Mononuclear cell (primary cell): ENCODE measurements at regions not wholly inside any gene's neighbourhood (a gene's known extent, or its start where the extent isn't known, plus 50 kb on each side); places are given as distances from the start of the nearest gene placed in this dataset.
"Not testable (repeated sequence)": the region's sequence is repeated elsewhere in the genome, so short reads cannot be mapped to it uniquely, and the experiment has no call there.

ENCODE experiments used
- H3K27me3 ChIP-seq: 2 replicates; pipeline ENCODE4 v1.6.0; 2011; ENCODE audit warnings: low read length, control low read depth; ENCODE audit not compliant: insufficient read depth
- H3K4me1 ChIP-seq: 2 replicates; pipeline ENCODE4 v1.5.1; 2011; ENCODE audit warnings: mild to moderate bottlenecking, low read length, control low read depth; ENCODE audit not compliant: insufficient read depth
- H3K4me3 ChIP-seq: 2 replicates; pipeline ENCODE4 v1.5.1; 2011; ENCODE audit warnings: mild to moderate bottlenecking, low read length, moderate library complexity
- H3K9me3 ChIP-seq: 2 replicates; pipeline ENCODE4 v1.5.1; 2011; ENCODE audit warnings: low read depth, mild to moderate bottlenecking, control low read depth, low read length

DNA sequence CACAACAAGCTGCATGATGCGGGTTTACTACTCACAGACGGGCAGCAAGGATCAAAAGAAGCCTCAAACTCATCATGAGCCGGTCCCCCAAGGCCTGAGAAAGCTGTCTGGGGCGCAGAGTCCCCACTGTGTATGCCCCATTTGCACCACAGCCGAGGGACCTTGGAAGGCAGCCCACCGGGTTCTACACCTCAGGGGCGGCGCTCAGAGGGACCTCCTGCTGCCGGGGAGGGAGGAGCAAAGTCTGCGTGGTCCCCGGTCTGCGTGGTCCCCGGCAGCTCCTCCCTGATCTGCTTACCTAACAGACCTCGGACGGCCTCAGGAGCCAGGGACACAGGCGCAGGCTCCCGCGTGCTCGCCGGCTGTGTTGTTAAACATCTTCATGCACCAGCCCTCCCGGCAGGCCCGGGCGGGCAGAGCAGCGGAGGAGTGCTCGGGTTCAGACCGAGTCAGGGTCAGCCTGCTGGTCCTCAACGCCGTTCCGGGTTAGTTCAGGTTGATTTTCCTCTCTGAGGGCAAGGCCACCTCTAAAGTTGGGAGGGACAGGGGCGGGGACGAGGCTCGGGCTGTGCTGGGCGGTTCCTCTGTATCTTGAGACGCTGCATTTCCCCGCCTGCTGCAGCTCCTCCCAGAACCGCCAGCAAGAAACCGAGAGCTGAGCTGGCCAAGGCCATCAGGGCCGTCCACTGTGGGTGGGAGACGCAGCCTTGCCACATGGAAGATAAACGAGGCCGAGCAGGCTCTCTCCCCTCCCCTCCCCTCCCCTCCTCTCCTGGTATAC, 74.6 kb downstream of the MRPL36 start:
- Histone ChIP-seq H3K9me3 (no peaks in the 10 kb centered on the region), H3K4me3 (no peak overlapping the region), H3K27me3 (no peaks in the 10 kb centered on the region), H3K4me1 (no peaks in the 10 kb centered on the region)

DNA sequence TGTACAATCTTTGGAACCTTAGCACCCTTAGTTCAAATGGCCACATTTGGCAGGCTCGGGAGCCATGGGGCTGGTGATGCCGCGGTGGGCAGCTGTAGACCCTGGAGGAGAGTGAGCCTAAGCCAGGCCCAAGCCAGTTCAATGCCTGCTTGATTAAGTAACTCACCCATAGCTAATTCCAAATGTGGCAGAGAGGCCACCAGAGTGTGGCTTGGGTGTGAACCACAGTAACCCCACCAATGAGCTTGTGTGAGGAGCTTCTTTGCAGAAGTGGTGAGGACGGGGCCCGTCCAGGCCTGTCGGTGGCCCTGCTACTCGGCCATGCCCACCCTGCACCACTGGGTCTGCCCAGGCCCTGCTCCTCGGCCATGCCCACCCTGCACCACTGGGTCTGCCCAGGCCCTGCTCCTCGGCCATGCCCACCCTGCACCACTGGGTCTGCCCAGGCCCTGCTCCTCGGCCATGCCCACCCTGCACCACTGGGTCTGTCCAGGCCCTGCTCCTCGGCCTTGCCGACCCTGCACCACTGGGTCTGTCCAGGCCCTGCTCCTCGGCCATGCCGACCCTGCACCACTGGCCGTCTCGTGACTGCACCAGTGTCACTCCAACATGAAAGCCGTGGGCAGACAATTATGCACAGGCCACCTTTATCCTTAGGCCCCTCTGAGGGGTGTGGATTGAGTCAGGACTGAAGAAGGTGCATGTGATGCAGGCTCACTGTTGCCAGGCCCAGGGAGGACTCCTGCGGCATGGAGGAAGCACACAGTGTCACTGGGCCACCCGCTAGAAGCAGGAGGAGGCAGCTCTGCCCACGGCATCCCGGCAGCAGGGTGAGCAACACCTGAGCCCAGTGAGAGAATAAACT, 75.4 kb downstream of the MRPL36 start:
- no peaks in the 10 kb centered on the region for H3K4me1 ChIP-seq
- H3K27me3 ChIP-seq, result no peaks in the 10 kb centered on the region
- H3K4me3 ChIP-seq, result no peak overlapping the region
- H3K9me3 ChIP-seq, result peaks cover 3% of the 10 kb centered on the region

DNA sequence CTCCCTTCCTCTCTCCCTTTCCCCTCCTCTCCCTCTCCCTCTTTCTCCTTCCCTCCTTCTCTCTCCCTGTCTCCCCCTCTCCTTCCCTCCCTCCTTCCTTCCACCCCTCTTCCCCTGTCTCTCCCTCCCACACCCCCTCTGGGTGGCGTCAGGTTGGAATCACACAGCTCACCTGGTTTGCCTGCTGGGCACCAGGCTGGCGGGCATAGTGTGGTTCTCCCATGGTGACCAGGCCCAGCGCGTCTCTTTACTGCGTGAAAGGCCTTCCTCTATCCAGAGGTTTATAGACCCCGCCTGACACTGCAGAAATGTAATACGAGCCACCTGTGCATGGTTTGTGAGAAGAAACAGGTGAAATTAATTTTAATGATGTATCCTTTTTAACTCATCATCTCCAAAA, 76.2 kb downstream of the MRPL36 start:
- Histone ChIP-seq H3K9me3 (peaks cover 10% of the 10 kb centered on the region), H3K27me3 (no peaks in the 10 kb centered on the region), H3K4me1 (no peaks in the 10 kb centered on the region), H3K4me3 (no peak overlapping the region)

DNA sequence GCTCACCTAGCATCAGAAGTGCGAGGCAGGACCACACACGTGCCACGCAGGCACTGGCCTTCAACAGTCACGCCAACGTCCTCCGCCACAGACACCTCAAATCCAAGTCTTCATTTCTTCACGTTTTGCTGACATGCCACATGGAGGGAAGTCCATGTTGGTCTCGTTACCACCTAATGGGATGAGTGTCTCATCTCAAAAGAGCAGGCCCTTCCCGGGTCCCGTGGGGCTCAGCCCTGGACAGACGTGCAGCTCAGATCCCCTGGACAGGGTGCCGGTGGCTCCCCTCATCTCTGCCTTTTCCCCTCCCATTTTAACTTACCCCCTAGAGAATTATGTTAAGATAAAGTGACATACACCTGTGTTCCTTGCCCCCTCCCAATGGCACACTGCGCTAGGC, 76.8 kb downstream of the MRPL36 start:
- Histone ChIP-seq H3K27me3 (no peaks in the 10 kb centered on the region), H3K9me3 (peaks cover 15% of the 10 kb centered on the region), H3K4me1 (no peaks in the 10 kb centered on the region), H3K4me3 (no peak overlapping the region)

DNA sequence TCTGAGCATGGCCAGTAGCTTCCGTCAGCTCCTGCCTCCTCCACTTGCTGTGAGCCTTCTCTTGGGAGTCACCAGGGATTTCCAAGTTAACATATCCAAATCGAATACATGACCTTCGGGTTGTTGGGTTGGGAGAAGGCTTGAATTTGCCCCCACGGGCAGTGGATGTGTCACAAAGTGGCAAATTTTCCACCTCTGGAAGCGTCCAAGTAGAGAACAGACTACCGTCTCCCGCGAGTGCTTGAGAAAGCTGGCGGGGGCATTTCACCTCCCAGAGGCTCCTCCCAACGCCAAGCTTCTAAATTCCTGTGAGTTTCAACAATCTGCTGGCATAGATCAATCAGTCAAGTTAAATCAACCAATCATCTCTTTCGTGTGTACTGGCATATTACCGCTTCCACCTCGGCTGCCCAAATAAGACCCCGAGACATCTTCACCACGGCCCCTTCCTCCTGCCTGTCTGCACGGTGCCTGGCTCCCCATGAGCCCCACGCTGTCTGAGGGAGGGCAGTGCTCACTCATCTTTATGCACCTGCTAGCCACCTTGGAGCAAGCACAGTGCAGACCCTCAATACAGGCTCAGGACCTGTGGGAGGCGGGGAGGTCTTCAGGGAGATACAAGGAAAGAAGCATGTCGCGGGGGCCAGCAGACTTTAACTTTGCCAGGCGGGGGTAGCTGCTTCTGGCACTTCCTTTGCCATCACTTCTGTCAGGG, 79.1 kb downstream of the MRPL36 start:
- Histone ChIP-seq H3K27me3 (no peaks in the 10 kb centered on the region), H3K9me3 (peaks cover 15% of the 10 kb centered on the region), H3K4me3 (no peak overlapping the region), H3K4me1 (no peaks in the 10 kb centered on the region)

DNA sequence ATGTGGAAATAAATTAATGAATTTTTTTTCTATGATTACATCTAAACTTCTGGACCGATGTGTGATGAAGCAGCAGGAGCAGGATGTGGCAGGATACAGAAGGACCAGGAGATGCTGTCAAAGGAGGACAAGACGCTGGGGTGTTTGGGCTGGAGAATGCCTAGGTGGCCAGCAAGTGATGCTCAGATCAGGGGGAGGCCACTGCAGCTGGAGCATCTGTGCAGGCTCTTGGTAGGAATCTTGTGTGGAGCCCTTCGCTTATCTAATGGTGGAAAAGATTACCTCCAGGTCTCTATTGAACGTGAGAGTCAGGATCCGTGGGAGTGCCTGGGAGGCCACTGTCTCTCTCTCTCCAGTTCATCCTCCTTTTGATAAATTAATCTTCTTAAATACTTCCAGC, 79.8 kb downstream of the MRPL36 start:
- H3K9me3 ChIP-seq, result peaks cover 15% of the 10 kb centered on the region
- no peaks in the 10 kb centered on the region for H3K27me3 ChIP-seq
- no peak overlapping the region for H3K4me3 ChIP-seq
- no peaks in the 10 kb centered on the region for H3K4me1 ChIP-seq

DNA sequence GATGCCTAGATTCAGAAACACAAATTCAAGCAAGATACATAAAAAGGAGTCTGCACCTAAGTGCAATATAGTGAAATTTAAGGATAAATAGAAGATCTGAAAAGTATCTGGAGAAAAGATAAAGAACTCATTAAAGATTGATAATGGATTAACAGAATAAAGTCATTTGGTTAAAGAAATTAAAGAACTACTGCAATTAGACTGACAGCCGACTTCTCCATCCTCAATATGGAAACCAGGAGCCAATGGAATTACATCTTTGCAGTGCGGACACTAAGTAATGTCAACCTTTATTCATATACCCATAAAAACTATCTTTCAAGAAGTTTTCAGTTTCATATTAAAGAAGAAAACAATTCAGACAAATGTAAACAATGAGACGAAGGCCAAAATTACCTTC, 81.0 kb downstream of the MRPL36 start:
- no peaks in the 10 kb centered on the region for H3K4me1 ChIP-seq

DNA sequence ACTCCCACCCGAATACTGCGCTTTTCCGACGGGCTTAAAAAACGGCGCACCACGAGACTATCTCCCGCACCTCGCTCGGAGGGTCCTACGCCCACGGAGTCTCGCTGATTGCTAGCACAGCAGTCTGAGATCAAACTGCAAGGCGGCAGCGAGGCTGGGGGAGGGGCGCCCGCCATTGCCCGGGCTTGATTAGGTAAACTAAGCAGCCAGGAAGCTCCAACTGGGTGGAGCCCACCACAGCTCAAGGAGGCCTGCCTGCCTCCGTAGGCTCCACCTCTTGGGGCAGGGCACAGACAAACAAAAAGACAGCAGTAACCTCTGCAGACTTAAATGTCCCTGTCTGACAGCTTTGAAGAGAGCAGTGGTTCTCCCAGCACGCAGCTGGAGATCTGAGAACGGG, 89.5 kb downstream of the MRPL36 start:
- H3K4me1 ChIP-seq, H3K4me3 ChIP-seq, H3K9me3 ChIP-seq: not testable (repeated sequence)
- H3K27me3 ChIP-seq, result peaks cover 12% of the 10 kb centered on the region

More for the DNA sequence above, 81.0 kb downstream of the MRPL36 start:
- H3K27me3 ChIP-seq, result no peaks in the 10 kb centered on the region
- peaks cover 15% of the 10 kb centered on the region for H3K9me3 ChIP-seq
- no peak overlapping the region for H3K4me3 ChIP-seq

DNA sequence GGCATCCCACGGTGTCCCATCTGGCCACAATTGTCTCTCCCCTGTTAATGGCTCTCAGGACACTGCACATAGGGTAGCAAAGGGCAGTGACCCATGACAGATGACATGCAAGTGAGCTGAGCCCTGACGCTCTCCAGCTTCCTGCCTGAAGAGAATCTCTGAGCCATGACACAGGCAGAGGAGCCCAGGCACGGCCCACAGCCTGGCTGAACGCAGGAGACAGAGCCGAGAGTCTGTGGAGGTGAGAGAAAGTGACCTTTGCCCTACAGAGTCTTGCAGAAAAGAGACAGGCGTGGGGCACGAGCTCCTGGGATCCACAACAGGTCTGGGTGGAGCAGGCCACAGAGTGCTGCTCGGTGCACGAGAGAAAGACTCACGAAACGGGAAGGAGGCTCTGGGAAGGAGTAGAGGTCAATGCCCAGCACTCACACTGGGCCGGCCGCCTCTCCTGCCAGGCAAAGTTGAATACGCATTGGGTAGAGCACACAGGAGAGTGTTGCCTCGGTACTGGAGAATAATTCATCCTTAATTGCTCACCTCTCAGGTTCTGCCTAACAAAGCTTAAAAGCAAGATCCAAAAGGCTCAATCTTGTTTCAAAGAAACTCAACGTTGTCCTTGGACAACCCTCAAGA, 90.3 kb downstream of the MRPL36 start:
- H3K4me3 ChIP-seq, result no peak overlapping the region
- no peaks in the 10 kb centered on the region for H3K4me1 ChIP-seq
- peaks cover 12% of the 10 kb centered on the region for H3K27me3 ChIP-seq
- no peaks in the 10 kb centered on the region for H3K9me3 ChIP-seq

DNA sequence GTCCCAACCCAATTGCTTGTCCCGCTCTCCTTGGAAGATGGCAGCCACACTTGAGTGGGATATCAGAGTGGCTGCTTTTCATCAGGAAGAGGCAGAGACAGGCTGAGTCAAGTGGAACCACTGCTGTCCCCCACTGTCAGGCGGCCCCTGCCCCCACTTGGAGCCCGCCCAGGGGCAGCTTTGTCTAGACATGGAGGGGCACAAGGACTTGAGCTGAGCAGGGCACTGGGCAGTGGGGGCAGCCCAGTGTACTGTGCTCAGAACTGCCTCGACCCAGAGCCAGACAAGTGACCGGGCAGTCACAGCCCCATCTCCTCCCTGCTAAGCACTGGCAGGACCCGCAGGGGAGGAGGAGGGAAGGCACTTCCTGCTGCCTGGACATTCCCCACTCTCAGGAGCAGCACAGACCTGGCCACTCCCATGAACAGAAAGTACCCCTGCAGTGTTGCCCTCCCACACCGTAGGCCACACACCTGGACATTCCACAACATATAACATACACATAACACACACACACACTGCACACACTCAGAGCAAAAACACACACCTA, 91.0 kb downstream of the MRPL36 start:
- no peak overlapping the region for H3K4me3 ChIP-seq
- H3K9me3 ChIP-seq, result no peaks in the 10 kb centered on the region
- peaks cover 12% of the 10 kb centered on the region for H3K27me3 ChIP-seq
- H3K4me1 ChIP-seq, result no peaks in the 10 kb centered on the region

DNA sequence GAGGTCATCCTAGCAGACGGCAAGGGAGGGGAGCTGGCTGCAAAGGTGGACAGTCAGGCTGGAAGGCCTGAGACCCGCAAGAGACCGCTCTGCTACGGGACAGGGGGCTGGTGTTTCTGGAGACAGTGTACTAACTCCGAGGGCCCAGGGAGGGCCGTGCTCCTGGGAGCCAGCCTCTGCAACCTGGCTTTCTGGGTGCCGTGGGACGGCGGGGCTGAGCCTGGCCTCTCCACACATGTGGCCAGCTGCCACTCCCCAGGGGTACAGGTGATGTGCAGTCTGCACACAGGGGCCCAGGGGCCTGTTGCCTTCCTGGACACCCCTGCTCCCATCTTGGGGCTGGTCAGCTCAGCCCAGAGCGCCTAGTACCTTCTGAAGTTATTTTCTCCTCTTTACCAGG, 92.2 kb downstream of the MRPL36 start:
- no peaks in the 10 kb centered on the region for H3K9me3 ChIP-seq

DNA sequence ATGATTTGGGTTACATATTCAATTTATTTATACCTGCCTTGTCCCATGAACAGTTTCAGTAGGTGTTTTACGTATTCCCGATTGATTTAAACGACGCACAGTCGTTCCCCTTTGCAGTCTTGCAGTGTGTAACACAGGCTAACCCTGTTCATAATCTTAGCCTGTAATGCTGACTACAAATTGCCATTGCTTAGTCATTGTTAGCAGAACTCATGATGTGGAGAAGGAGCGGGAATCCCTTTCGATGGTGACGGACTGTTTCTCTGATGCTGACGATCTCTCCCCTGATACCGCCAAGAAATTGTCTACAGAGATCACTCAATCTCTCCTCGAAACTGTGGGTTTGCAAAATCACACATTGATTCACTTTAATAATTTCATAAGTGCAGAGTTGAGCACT, 93.2 kb downstream of the MRPL36 start:
- Histone ChIP-seq H3K27me3 (peaks cover 12% of the 10 kb centered on the region), H3K4me1 (no peaks in the 10 kb centered on the region), H3K9me3 (no peaks in the 10 kb centered on the region), H3K4me3 (no peak overlapping the region)

More for the DNA sequence above, 92.2 kb downstream of the MRPL36 start:
- Histone ChIP-seq H3K4me1 (no peaks in the 10 kb centered on the region), H3K27me3 (peaks cover 12% of the 10 kb centered on the region), H3K4me3 (no peak overlapping the region)

DNA sequence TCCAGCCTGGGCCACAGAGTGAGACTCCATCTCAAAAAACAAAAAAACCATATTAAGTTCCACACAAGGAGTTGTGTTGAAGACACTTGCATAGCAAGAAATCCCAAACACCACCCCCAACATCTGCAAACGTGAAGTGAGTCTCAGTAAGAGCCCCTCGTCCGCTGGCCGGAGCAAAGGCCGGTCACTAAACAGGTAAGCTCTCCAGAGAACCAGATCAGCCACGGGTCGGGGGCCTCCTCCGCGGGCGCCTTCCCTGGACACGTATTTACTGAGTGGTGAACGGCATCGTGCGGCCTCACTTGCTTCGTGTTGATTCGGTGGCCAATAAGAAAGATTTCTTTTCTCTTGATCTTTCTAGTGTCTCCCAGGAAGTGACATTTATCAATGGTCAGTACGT, 93.6 kb downstream of the MRPL36 start:
- Histone ChIP-seq H3K4me3 (no peak overlapping the region), H3K4me1 (no peaks in the 10 kb centered on the region), H3K9me3 (no peaks in the 10 kb centered on the region), H3K27me3 (peaks cover 12% of the 10 kb centered on the region)

DNA sequence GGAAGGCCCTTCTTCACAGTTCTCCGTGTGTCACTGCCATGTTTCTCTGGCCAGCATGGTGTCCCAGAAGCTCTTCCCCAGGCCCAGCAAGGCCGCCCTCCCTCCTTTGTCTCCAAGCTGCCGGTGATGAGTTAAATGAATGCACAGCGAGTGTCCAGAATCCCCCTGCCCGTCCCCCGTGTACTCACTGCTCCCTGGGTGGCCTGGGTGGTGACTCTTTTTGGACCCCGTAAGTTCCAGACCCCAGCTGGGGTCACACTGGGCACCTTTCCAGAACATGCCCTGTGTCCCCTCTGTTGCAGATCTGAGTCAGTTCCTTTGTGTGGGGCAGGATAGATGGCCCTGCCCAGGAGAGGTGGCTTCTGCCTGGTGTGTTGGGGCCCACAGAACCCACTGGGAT, 95.0 kb downstream of the MRPL36 start:
- H3K4me3 ChIP-seq, result no peak overlapping the region
- no peaks in the 10 kb centered on the region for H3K4me1 ChIP-seq
- no peaks in the 10 kb centered on the region for H3K9me3 ChIP-seq
- peaks cover 12% of the 10 kb centered on the region for H3K27me3 ChIP-seq
